Brain microvascular endothelial cell (primary cell): ENCODE measurements at regions not wholly inside any gene's neighbourhood (a gene's known extent, or its start where the extent isn't known, plus 50 kb on each side); places are given as distances from the start of the nearest gene placed in this dataset.

Experiments
- DNase-seq: peaks from one replicate; pipeline ENCODE4 v3.0.0-alpha.2; 2020
- H3K27ac ChIP-seq: fragments of 250-450 bp; sonication (Bioruptor Pico); 2 replicates; pipeline ENCODE4 v1.5.1; 2020; ENCODE audit warnings: mild to moderate bottlenecking, moderate library complexity
- H3K27me3 ChIP-seq: fragments of 250-450 bp; sonication (Bioruptor Pico); replicated peaks from 2 replicates; pipeline ENCODE4 v1.5.1; 2020; ENCODE audit warnings: mild to moderate bottlenecking
- H3K36me3 ChIP-seq: fragments of 250-450 bp; sonication (Bioruptor Pico); replicated peaks from 2 replicates; pipeline ENCODE4 v1.5.1; 2020; ENCODE audit warnings: mild to moderate bottlenecking
- H3K4me3 ChIP-seq: 2 replicates; pipeline ENCODE4 v1.5.1; 2011; ENCODE audit warnings: low read depth, mild to moderate bottlenecking, control low read depth, low read length, moderate library complexity
- CTCF ChIP-seq: IDR thresholded peaks from 2 replicates; pipeline ENCODE4 v1.5.1; 2011; ENCODE audit warnings: low read depth, mild to moderate bottlenecking, moderate library complexity, low read length, control low read depth, inconsistent platforms; ENCODE audit errors: missing control alignments
- in situ Hi-C: cut with HindIII; loops from 2 replicates; pipeline ENCODE4 v1.10.0; 2017; ENCODE audit warnings: low sequenced_read_pairs, low pct_ligation_motif_present

- Histone ChIP-seq H3K27me3 (no peaks in the 10 kb centered on the region), H3K27ac (no peak overlapping the region), H3K36me3 (no peaks in the 10 kb centered on the region), H3K4me3 (no peak overlapping the region)
- peak; percentile 41 for TF ChIP-seq CTCF
- DNase-seq: no peak
- in situ Hi-C loops: no loop called here
These were observed 2758.2 kb downstream of the PCDH9 start for GRCh38 chr13:64471916-64472315.

GRCh38 chr13:64470751-64471150 lies 2759.4 kb downstream of the PCDH9 start:
- in situ Hi-C loops: no loop called here
- H3K27ac ChIP-seq: no peak overlapping the region
- TF ChIP-seq CTCF: no peak

GRCh38 chr13:64459778-64460177 lies 2770.4 kb downstream of the PCDH9 start:
- no peak for DNase-seq
- TF ChIP-seq CTCF: no peak
- in situ Hi-C loops: no loop called here
- H3K36me3 ChIP-seq: no peaks in the 10 kb centered on the region
- H3K27me3 ChIP-seq: no peaks in the 10 kb centered on the region
- no peak overlapping the region for H3K4me3 ChIP-seq
- no peak overlapping the region for H3K27ac ChIP-seq

More at GRCh38 chr13:64470751-64471150, 2759.4 kb downstream of the PCDH9 start:
- no peak for DNase-seq
- no peaks in the 10 kb centered on the region for H3K27me3 ChIP-seq
- no peak overlapping the region for H3K4me3 ChIP-seq
- no peaks in the 10 kb centered on the region for H3K36me3 ChIP-seq

- Histone ChIP-seq H3K27me3 (no peaks in the 10 kb centered on the region), H3K27ac (no peak overlapping the region), H3K36me3 (no peaks in the 10 kb centered on the region), H3K4me3 (no peak overlapping the region)
- no peak for TF ChIP-seq CTCF
- in situ Hi-C loops: no loop called here
- DNase-seq: no peak
These were observed 2772.2 kb downstream of the PCDH9 start for GRCh38 chr13:64457976-64458375.

GRCh38 chr13:64455124-64455523 lies 2775.0 kb downstream of the PCDH9 start:
- no peak for TF ChIP-seq CTCF
- Histone ChIP-seq H3K4me3 (no peak overlapping the region), H3K27ac (no peak overlapping the region), H3K36me3 (no peaks in the 10 kb centered on the region), H3K27me3 (no peaks in the 10 kb centered on the region)
- in situ Hi-C loops: no loop called here
- DNase-seq: no peak

GRCh38 chr13:64453831-64454230 lies 2776.3 kb downstream of the PCDH9 start:
- no peaks in the 10 kb centered on the region for H3K36me3 ChIP-seq
- H3K4me3 ChIP-seq: no peak overlapping the region
- H3K27me3 ChIP-seq: no peaks in the 10 kb centered on the region
- in situ Hi-C loops: no loop called here
- H3K27ac ChIP-seq: no peak overlapping the region
- no peak for TF ChIP-seq CTCF
- DNase-seq: no peak
